ENCODE measurements at regions not wholly inside any gene's neighbourhood (a gene's known extent, or its start where the extent isn't known, plus 50 kb on each side); places are given as distances from the start of the nearest gene placed in this dataset.

DNA sequence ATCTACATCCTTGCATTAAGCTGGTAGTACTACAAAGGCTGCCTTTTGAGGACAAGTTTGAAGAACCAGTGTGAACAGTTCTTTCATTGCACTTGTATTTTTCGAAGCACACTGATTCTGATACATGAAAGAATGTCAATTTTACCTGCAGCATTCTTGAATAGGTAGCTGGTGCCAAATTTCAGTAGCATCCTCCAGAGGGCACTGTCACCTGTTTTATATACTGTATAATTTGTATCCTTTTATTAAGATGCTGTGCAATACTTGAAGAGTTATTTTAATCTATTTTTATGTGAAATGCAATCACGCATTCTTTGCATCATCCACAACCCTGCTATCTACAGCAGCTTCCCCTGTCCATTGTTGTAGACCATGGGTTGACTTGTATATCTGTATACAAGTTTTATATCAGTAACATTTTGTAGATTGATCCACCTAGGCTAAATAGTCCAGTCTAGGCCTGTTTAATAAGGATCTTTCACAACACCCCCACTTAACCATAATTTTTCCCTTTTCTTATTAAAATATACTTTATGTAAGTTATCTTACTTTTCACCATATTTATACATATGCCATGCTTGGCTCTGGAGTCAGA, 325.7 kb downstream of the PCDH7 start:
- no peak overlapping the region for H3K4me3 ChIP-seq (ENCODE audit: low read depth, low read length)
- no peak overlapping the region for H3K4me2 ChIP-seq (ENCODE audit: low read length)
- H3K79me2 ChIP-seq = no peaks in the 10 kb centered on the region
- H3K4me1 ChIP-seq = no peaks in the 10 kb centered on the region
- H3K27ac ChIP-seq = no peak overlapping the region
- no peak overlapping the region for H3K9ac ChIP-seq
- H2AFZ ChIP-seq = no peak overlapping the region
- H3K36me3 ChIP-seq (ENCODE audit: control insufficient read depth, insufficient read depth, low read length) = no peaks in the 10 kb centered on the region
- TF ChIP-seq, protein P1, sequence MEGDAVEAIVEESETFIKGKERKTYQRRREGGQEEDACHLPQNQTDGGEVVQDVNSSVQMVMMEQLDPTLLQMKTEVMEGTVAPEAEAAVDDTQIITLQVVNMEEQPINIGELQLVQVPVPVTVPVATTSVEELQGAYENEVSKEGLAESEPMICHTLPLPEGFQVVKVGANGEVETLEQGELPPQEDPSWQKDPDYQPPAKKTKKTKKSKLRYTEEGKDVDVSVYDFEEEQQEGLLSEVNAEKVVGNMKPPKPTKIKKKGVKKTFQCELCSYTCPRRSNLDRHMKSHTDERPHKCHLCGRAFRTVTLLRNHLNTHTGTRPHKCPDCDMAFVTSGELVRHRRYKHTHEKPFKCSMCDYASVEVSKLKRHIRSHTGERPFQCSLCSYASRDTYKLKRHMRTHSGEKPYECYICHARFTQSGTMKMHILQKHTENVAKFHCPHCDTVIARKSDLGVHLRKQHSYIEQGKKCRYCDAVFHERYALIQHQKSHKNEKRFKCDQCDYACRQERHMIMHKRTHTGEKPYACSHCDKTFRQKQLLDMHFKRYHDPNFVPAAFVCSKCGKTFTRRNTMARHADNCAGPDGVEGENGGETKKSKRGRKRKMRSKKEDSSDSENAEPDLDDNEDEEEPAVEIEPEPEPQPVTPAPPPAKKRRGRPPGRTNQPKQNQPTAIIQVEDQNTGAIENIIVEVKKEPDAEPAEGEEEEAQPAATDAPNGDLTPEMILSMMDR (IDR thresholded peaks at IDR 0.05) = no peak
- no peaks in the 10 kb centered on the region for H3K27me3 ChIP-seq (ENCODE audit: control insufficient read depth, insufficient read depth, low read length)
- no peaks in the 10 kb centered on the region for H3K9me3 ChIP-seq (ENCODE audit: control insufficient read depth, low read length)

DNA sequence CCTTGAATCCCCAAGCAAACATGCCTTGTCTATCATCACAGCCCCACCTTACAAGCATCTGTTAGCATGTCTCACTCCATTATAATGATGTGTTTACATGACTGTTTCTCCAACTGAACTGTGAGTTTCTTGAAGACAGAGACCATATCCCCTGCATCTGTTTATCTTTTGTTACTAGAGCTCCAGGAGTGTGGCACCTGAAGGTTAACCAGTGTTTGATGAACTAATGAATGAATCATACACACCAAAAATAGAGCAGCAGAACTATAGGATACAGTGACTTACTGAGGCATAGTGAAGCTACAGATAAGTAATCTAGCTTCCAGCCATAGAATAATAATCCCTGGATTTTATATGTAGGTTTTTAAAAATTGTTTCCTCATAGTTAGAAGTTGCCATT, 331.0 kb downstream of the PCDH7 start:
- Histone ChIP-seq H3K4me3 (ENCODE audit: low read depth, low read length) (no peak overlapping the region), H3K27ac (no peak overlapping the region), H3K9ac (no peak overlapping the region), H3K9me3 (ENCODE audit: control insufficient read depth, low read length) (no peaks in the 10 kb centered on the region), H3K4me2 (ENCODE audit: low read length) (no peak overlapping the region), H3K36me3 (ENCODE audit: control insufficient read depth, insufficient read depth, low read length) (no peaks in the 10 kb centered on the region), H3K79me2 (no peaks in the 10 kb centered on the region), H2AFZ (no peak overlapping the region), H3K27me3 (ENCODE audit: control insufficient read depth, insufficient read depth, low read length) (no peaks in the 10 kb centered on the region), H3K4me1 (no peaks in the 10 kb centered on the region)
- TF ChIP-seq, protein P1 (IDR thresholded peaks at IDR 0.05) = no peak

DNA sequence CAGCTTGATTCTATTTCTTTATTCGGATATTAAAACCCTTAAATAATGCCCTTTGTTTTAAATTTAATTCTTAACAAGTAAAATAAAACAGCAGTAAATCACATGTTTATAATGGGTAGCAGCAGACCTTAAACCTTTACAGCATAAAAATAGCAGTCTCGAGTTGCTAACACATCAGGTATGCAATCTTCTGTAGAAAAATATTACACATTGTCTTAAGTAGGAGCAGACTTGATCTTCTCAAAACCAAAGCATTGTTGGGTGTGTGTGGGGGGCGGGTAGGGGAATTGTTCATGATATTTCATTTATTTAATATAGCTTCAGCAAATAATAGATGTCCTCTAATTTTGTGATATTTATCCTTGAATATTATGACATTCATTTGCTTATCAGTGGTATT, 331.4 kb downstream of the PCDH7 start:
- no peak overlapping the region for H3K4me2 ChIP-seq (ENCODE audit: low read length)
- no peak overlapping the region for H3K27ac ChIP-seq
- H3K36me3 ChIP-seq (ENCODE audit: control insufficient read depth, insufficient read depth, low read length) = no peaks in the 10 kb centered on the region
- H3K9ac ChIP-seq = no peak overlapping the region
- no peaks in the 10 kb centered on the region for H3K79me2 ChIP-seq
- H3K9me3 ChIP-seq (ENCODE audit: control insufficient read depth, low read length) = no peaks in the 10 kb centered on the region
- H3K27me3 ChIP-seq (ENCODE audit: control insufficient read depth, insufficient read depth, low read length) = no peaks in the 10 kb centered on the region
- H3K4me3 ChIP-seq (ENCODE audit: low read depth, low read length) = no peak overlapping the region
- no peaks in the 10 kb centered on the region for H3K4me1 ChIP-seq
- no peak overlapping the region for H2AFZ ChIP-seq
- TF ChIP-seq, protein P1 (IDR thresholded peaks at IDR 0.05) = no peak

DNA sequence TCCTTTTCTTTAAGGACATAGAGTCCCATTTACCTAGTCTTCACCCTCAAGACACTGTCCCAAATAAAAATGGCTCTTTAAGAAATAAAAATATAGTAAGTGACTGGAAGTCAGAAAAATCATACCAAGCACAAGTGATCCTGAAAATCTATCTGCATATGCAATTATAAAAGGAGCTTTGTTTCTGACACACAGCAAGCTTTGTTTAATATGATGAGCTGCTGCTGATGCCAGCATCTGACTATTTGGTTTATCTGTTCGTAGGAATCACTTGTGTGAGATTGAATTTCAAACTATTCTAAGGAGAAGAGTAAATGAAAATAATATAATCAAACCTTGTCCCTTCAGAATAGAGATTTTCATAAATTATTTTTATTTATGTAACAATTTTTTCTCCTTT, 332.4 kb downstream of the PCDH7 start:
- H3K4me2 ChIP-seq (ENCODE audit: low read length) = no peak overlapping the region
- no peak overlapping the region for H3K9ac ChIP-seq
- TF ChIP-seq, protein P1 (IDR thresholded peaks at IDR 0.05) = no peak
- H3K4me1 ChIP-seq = no peaks in the 10 kb centered on the region
- H2AFZ ChIP-seq = no peak overlapping the region
- no peak overlapping the region for H3K4me3 ChIP-seq (ENCODE audit: low read depth, low read length)
- H3K9me3 ChIP-seq (ENCODE audit: control insufficient read depth, low read length) = no peaks in the 10 kb centered on the region
- no peak overlapping the region for H3K27ac ChIP-seq
- H3K27me3 ChIP-seq (ENCODE audit: control insufficient read depth, insufficient read depth, low read length) = no peaks in the 10 kb centered on the region
- H3K36me3 ChIP-seq (ENCODE audit: control insufficient read depth, insufficient read depth, low read length) = no peaks in the 10 kb centered on the region
- no peaks in the 10 kb centered on the region for H3K79me2 ChIP-seq

DNA sequence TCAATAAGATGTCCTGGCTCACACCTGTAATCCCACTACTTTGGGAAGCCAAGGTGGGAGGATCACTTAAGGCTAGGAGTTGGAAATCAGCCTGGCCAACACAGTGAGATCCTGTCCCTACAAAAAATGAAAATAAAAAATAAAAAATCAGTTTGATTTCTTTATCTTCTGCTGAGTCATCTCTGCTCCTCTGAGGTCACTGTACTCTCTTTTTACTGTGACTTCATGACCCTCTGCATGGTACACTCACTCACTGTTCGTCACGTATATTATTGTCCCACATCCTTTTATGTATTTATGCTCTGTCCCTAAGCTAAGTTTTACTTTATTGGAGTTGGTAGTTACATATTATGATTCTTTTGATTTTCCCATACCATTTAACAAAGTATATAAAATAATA, 333.3 kb downstream of the PCDH7 start:
- H3K27ac ChIP-seq = no peak overlapping the region
- H3K36me3 ChIP-seq (ENCODE audit: control insufficient read depth, insufficient read depth, low read length) = no peaks in the 10 kb centered on the region
- H3K4me3 ChIP-seq (ENCODE audit: low read depth, low read length) = no peak overlapping the region
- H3K4me1 ChIP-seq = no peaks in the 10 kb centered on the region
- TF ChIP-seq, protein P1 (IDR thresholded peaks at IDR 0.05) = no peak
- no peak overlapping the region for H2AFZ ChIP-seq
- no peaks in the 10 kb centered on the region for H3K79me2 ChIP-seq
- no peaks in the 10 kb centered on the region for H3K27me3 ChIP-seq (ENCODE audit: control insufficient read depth, insufficient read depth, low read length)
- no peak overlapping the region for H3K9ac ChIP-seq
- no peaks in the 10 kb centered on the region for H3K9me3 ChIP-seq (ENCODE audit: control insufficient read depth, low read length)
- H3K4me2 ChIP-seq (ENCODE audit: low read length) = no peak overlapping the region
